Esophagus squamous epithelium (tissue), 4 donors: ENCODE measurements at regions not wholly inside any gene's neighbourhood (a gene's known extent, or its start where the extent isn't known, plus 50 kb on each side); places are given as distances from the start of the nearest gene placed in this dataset.

ENCODE experiments used
- CTCF ChIP-seq, 6 experiments: fragments of 450-650 bp in 4 of 6; fragments of 200-600 bp in 2 of 6; sonication (generic) in 2 of 6; IDR thresholded peaks; one replicate each; pipeline ENCODE4 v1.5.1; 2016 to 2019; ENCODE audit warnings: antibody characterized with exemption in 6 of 6, mild to moderate bottlenecking in 4 of 6, moderate library complexity in 4 of 6
- POLR2A ChIP-seq, 4 donors: fragments of 450-650 bp; IDR thresholded peaks; one replicate each; pipeline ENCODE4 v1.6.1; 2017; ENCODE audit warnings: antibody characterized with exemption in 4 of 4, mild to moderate bottlenecking in 4 of 4, moderate library complexity in 3 of 4

DNA sequence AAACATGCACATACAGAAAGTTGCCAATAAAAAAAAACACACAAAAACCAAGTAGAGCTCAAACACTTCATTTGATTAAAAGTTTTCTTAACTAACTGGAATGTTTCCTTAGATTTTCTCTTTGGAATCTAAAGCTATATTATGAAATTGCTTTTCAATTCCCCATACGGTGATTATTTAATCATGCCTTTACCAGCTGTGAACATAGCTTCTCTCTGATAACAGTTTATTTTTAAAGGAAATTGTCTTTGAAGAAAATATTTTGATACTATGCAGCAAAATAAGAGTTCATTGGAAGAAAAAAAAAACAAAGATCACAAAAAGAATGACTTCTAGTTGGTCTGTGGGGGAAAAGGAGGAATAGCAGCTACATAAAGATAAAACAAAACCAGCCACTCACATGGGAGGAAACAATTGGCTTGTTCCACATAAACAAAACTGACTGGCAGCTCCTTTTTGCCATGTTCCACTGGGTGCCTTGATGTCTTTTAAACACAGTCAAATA, 71.4 kb downstream of the BMP4 start:
- TF ChIP-seq CTCF (IDR thresholded peaks at IDR 0.05) (no peak), POLR2A (IDR thresholded peaks at IDR 0.05) (no peak)
